Type B pancreatic cell (in vitro differentiated cells): ENCODE measurements at regions not wholly inside any gene's neighbourhood (a gene's known extent, or its start where the extent isn't known, plus 50 kb on each side); places are given as distances from the start of the nearest gene placed in this dataset.

Source experiments
- DNase-seq: peaks from one replicate; pipeline ENCODE4 v3.0.0; 2021; ENCODE audit warnings: mixed read lengths; ENCODE audit not compliant: unreplicated experiment; ENCODE audit errors: extremely low spot score
- H3K27ac Mint-ChIP-seq: 2 replicates; pipeline ENCODE4 v1.8.0; 2021; ENCODE audit warnings: mild to moderate bottlenecking, mixed read lengths
- H3K27me3 Mint-ChIP-seq: 2 replicates; pipeline ENCODE4 v1.8.0; 2021; ENCODE audit warnings: mixed read lengths
- H3K36me3 Mint-ChIP-seq: 2 replicates; pipeline ENCODE4 v1.8.0; 2021; ENCODE audit warnings: mixed read lengths
- H3K4me1 Mint-ChIP-seq: one replicate; pipeline ENCODE4 v1.8.0; 2021; ENCODE audit warnings: mixed read lengths; ENCODE audit not compliant: unreplicated experiment
- H3K4me3 Mint-ChIP-seq: 2 replicates; pipeline ENCODE4 v1.8.0; 2021; ENCODE audit warnings: mild to moderate bottlenecking, mixed read lengths
- H3K9me3 Mint-ChIP-seq: 2 replicates; pipeline ENCODE4 v1.8.0; 2021; ENCODE audit warnings: mixed read lengths
- TF ChIP-seq, protein P1 (sequence below): fragments of 200-600 bp; sonication (generic); conservative IDR thresholded peaks from 2 replicates; pipeline ENCODE4 v1.5.0; 2021; ENCODE audit warnings: antibody characterized with exemption, mild to moderate bottlenecking

DNA sequence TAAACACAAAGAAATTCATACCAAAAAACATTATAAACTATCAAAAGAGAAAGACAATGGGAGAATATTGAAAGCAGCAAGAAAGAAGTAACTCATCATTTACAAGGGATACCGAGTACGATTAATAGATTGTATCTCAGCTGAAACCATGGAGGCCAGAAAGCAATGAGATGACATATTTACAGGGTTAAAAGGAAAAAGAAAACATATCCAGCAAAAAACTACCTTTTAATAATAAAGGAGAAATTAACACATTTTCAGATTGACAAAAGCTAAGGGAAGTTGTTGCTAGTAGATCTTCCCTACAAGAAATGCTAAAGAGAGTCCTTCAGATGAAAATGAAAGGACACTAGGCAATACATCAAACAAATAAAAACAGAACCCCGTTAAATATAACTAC lies 364.8 kb upstream of the TNC start:
- TF ChIP-seq, protein P1, sequence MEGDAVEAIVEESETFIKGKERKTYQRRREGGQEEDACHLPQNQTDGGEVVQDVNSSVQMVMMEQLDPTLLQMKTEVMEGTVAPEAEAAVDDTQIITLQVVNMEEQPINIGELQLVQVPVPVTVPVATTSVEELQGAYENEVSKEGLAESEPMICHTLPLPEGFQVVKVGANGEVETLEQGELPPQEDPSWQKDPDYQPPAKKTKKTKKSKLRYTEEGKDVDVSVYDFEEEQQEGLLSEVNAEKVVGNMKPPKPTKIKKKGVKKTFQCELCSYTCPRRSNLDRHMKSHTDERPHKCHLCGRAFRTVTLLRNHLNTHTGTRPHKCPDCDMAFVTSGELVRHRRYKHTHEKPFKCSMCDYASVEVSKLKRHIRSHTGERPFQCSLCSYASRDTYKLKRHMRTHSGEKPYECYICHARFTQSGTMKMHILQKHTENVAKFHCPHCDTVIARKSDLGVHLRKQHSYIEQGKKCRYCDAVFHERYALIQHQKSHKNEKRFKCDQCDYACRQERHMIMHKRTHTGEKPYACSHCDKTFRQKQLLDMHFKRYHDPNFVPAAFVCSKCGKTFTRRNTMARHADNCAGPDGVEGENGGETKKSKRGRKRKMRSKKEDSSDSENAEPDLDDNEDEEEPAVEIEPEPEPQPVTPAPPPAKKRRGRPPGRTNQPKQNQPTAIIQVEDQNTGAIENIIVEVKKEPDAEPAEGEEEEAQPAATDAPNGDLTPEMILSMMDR, result no peak
- no peak overlapping the region for H3K27ac Mint-ChIP-seq
- H3K4me3 Mint-ChIP-seq, result no peak overlapping the region
- no peaks in the 10 kb centered on the region for H3K9me3 Mint-ChIP-seq
- no peaks in the 10 kb centered on the region for H3K4me1 Mint-ChIP-seq
- no peak for DNase-seq
- no peaks in the 10 kb centered on the region for H3K36me3 Mint-ChIP-seq
- no peaks in the 10 kb centered on the region for H3K27me3 Mint-ChIP-seq

DNA sequence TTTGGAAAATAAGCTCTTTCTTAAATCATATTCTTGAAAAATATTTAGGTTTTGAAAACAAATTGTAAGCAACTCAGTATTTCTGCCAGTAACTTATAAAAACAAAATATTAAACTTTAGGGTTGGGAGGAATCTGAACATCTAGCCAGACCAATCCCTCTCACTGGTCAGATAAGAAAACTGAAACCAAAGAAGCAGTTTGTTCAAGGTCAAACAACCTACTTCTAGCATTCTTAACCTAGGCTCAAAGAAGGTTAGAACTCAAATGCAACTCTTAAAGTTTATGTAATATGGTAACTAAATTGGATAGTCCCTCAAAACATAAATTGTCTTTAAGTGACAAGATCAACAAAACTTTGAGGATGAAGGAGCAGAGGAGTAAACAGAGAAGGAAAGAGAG lies 374.9 kb upstream of the TNC start:
- Mint-ChIP-seq H3K36me3 (no peaks in the 10 kb centered on the region), H3K9me3 (no peaks in the 10 kb centered on the region)

DNA sequence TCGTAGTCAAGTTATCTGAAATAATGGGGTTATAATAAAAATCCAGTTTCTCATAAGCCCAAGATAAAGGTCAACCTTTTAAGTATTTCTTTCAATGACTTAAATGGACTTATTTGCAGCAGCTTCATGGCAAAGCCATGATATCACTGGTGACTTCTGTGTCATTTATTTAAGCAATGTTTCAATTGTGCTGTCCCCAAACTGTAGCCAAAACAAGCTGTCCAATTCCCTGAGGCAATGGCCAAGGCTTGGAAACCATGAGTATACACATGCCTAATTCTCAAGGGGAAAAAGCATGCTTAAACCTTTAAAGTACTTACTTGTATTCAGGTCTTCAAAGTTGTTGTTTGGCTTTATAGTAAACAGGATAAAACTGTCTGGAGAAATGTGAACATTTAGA lies 376.4 kb upstream of the TNC start:
- Mint-ChIP-seq H3K4me3 (no peak overlapping the region), H3K4me1 (peaks cover 13% of the 10 kb centered on the region), H3K9me3 (no peaks in the 10 kb centered on the region), H3K27ac (no peak overlapping the region), H3K27me3 (peaks cover 11% of the 10 kb centered on the region), H3K36me3 (no peaks in the 10 kb centered on the region)
- no peak for DNase-seq
- TF ChIP-seq, protein P1, result no peak

More for the DNA sequence above, 374.9 kb upstream of the TNC start:
- Mint-ChIP-seq H3K27ac (no peak overlapping the region), H3K27me3 (peaks cover 14% of the 10 kb centered on the region), H3K4me1 (peaks cover 13% of the 10 kb centered on the region), H3K4me3 (no peak overlapping the region)
- TF ChIP-seq, protein P1, result no peak
- no peak for DNase-seq

DNA sequence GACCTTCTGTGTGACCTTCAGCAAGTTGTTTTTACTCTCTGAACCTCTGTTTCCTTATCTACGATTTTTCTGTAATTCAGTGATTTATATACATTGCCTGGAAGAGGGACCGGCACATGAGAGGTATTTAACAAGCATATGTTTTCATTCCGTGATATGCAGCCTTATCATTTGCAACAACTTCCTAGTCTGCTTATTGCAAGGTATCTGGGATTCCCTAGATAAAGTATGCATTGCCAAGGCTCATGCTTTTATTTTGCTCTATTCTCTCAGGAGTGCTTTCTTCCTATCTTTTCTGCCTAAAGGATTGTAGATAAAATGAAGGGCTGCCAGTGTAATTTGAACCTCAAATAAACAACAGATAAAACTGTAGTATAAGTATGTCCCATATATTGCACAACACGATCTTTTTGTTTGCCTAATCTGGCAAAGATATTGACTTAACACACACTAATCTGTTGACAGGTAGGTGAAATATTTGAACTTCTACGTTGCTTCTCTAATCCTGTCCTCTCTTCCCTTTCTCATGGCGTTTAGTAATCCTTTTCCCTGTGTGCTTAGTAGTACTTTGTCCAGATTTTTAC lies 377.2 kb upstream of the TNC start:
- DNase-seq, result no peak
- peaks cover 13% of the 10 kb centered on the region for H3K4me1 Mint-ChIP-seq
- H3K9me3 Mint-ChIP-seq, result no peaks in the 10 kb centered on the region
- peaks cover 4% of the 10 kb centered on the region for H3K27me3 Mint-ChIP-seq
- H3K4me3 Mint-ChIP-seq, result peak overlapping the region; percentile 15
- TF ChIP-seq, protein P1, result no peak
- H3K36me3 Mint-ChIP-seq, result no peaks in the 10 kb centered on the region
- H3K27ac Mint-ChIP-seq, result no peak overlapping the region

DNA sequence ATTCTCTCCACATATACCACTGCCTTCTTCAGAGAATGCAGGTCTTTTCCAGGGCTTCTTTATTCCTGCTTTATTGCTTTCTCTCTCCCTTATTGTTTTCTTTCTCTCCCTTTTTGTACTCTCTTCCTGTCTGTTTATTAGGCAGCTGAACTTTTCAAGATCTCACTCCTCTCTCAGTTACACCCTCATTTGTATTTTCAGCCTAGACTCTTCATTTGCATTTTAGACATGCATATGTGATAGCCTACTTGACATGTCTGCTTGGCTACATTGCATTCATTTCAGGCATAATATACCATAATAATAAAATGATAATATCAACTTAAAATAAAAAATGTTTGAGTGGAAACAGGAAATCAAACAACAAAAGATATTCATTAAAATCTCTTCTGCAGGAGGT lies 377.9 kb upstream of the TNC start:
- peaks cover 13% of the 10 kb centered on the region for H3K4me1 Mint-ChIP-seq
- H3K4me3 Mint-ChIP-seq, result no peak overlapping the region
- no peaks in the 10 kb centered on the region for H3K36me3 Mint-ChIP-seq
- H3K9me3 Mint-ChIP-seq, result no peaks in the 10 kb centered on the region
- TF ChIP-seq, protein P1, result no peak
- peaks cover under 1% of the 10 kb centered on the region for H3K27me3 Mint-ChIP-seq
- no peak for DNase-seq
- H3K27ac Mint-ChIP-seq, result no peak overlapping the region

DNA sequence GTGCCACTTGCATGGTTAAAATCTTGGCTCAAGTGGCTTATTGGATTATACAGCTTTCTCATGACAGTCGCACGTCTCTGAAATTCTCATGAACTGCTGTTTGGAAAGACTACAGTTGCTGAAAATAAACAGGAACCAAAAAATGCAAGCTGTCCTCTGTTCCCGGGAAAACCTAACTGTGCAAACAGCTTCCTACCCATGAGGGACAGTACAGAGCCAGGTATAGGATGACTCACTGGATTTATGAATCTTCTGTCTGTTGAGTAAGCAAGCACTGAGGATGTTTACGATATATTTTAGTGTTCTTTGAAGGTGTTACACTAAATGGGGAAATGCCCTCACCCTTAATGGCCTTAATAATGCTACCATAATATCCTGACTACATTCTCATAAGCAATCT lies 380.3 kb upstream of the TNC start:
- TF ChIP-seq, protein P1, result no peak
- no peaks in the 10 kb centered on the region for H3K27me3 Mint-ChIP-seq
- H3K9me3 Mint-ChIP-seq, result no peaks in the 10 kb centered on the region
- H3K27ac Mint-ChIP-seq, result no peak overlapping the region
- H3K4me3 Mint-ChIP-seq, result no peak overlapping the region
- H3K36me3 Mint-ChIP-seq, result no peaks in the 10 kb centered on the region
- DNase-seq, result no peak
- peaks cover 13% of the 10 kb centered on the region for H3K4me1 Mint-ChIP-seq
